Endothelial cell of hepatic sinusoid (primary cell): ENCODE measurements at regions not wholly inside any gene's neighbourhood (a gene's known extent, or its start where the extent isn't known, plus 50 kb on each side); places are given as distances from the start of the nearest gene placed in this dataset.
"Not testable (repeated sequence)": the region's sequence is repeated elsewhere in the genome, so short reads cannot be mapped to it uniquely, and the experiment has no call there.

Experiments
- in situ Hi-C: cut with HindIII; loops from 2 replicates; pipeline ENCODE4 v1.10.0; 2017; ENCODE audit warnings: low sequenced_read_pairs

DNA sequence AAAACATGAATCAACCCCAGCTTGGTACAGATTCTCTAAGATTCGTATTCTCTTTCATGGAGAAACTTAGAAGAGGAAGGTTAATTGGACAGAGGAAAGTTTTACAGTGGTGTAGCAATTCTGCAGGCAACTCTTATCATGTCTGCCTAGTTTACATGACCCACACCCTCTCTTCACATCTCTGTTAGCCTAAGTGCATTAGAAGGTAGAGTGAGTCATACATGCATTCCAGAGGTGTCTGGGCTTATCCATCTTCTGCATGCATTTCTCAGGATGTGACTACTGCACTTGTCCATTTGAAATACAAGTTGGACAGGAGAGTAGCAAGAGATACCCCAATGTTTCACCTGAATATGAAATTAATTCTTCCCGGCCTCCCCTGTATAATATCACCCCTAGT, 578.4 kb upstream of the NCAM2 start:
- in situ Hi-C loops = no loop called here

- in situ Hi-C loops = no loop called here
Observed at GRCh38 chr21:20424943-20425342, 573.3 kb upstream of the NCAM2 start.

DNA sequence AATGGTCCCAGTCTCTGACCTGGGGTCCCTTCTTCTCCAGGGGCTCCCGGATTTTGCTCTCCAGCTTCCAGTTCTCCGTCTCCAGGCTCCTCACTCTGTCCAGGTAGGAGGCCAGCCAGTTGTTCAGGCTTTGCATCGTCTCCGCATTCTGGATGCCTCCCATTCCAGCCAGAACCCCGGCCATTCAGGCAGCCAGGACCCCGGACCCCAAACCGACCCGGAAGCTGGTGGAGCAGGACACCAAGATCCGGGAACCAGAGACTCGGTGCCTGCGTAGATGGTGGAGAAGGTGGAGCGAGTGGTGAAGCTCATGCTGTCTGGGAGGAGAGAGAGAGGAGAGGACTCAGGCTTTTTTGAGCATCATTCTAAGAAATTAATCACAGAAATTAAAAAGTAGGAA, 572.4 kb upstream of the NCAM2 start:
- in situ Hi-C loops = no loop called here

GRCh38 chr21:20440338-20440737, 557.9 kb upstream of the NCAM2 start:
- in situ Hi-C loops = no loop called here

DNA sequence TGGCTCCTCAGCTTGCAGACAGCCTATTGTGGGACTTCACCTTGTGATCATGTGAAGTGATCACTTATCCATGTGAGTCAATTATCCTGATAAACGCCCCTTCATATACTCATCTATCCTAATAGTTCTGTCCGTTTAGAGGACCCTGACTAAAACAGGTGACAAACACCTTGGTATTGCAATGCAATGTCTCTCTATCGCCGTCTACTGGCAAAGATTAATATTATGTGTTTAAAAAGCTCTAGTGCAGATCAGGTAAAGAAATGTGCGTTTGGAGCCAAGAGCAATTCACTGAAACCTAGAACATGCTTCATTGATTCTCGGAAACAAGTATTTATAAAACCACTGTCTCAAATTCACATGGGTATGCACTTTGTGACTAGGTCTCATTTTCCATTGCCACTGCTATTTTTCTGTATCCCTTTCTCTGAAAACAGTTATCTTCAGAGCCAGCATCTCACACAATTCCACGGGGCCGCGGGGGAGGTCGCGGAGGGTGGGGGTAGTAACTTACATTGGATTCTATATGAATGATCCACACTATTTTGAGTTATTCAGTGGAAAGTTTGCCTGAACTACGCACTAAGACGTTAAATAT, 554.6 kb upstream of the NCAM2 start:
- in situ Hi-C loops = no loop called here

DNA sequence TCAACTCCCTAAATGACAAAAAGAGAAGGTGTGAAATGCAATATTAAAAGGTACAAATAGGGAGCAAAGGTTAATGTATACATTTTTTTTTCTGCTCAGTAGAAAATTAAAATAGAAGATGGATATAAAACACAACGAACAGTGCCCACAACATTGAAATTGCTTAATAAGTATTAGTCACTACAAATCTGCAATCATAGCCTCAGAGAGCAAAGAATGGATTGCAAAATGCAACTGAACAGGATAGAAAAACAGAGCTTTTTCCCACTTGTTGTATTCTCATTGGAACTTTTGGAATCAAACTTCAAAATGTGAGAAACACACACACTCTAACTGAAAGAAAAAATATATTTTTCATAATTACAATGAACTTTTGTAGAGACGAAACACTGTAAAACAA, 552.2 kb upstream of the NCAM2 start:
- in situ Hi-C loops = no loop called here

DNA sequence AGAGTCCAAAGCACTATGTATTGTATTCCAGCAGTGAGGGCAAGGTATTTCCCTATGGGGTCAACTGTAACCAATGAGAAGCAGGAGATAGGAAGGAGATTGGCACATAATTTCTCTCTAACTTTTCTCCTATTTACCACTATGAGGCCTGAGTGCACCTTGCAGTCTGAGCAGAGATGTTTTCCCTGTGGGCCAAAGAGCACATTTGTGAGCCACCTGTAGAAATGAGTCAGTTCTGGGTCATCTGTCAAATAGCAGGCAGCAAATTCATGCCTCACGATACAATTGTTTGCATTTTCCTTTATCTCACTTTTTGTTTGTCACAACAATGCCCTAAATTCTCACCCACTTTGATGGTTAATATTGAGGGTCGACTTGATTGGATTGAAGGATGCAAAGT, 547.2 kb upstream of the NCAM2 start:
- in situ Hi-C loops = no loop called here

- in situ Hi-C loops = no loop called here
Observed at GRCh38 chr21:20452935-20453334, 545.3 kb upstream of the NCAM2 start.

GRCh38 chr21:20459838-20460237, 538.4 kb upstream of the NCAM2 start:
- in situ Hi-C loops = no loop called here

DNA sequence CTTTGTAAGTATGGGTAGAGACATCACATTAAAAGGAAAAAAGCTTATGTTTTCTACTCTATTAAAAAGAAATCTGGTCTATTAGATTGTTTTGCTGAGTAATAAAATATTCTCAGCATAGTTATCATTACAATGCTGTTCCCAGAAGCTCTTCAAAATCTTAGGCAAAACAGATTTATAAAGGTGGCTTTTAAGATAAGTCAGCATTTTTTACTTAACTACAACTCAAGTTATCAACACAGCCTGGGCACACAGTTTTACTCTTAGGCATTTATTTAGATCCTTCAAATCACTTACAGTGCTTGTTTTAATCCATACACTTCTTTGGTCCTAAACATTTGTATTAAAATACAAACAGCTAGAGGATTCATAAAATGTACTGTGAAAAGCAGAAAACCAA, 534.8 kb upstream of the NCAM2 start:
- in situ Hi-C loops = no loop called here

DNA sequence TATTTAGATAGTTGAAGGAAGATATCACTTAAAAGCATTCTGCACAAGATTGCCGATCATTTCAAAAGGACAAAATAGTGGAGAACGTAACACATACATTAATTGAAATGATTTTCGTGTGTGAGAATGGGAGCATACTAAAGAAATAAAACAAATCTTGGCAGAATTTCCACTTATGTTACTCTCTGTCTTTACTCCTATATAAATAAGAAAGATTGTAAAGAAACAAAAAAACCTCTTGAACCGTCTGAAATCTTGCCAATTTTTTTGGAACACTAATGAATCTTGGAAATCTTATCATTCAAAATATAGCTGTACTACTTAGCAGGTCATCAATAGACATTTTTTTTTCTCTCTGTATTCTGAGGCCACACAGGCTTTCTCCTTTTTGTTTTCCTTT, 528.8 kb upstream of the NCAM2 start:
- in situ Hi-C loops = no loop called here

DNA sequence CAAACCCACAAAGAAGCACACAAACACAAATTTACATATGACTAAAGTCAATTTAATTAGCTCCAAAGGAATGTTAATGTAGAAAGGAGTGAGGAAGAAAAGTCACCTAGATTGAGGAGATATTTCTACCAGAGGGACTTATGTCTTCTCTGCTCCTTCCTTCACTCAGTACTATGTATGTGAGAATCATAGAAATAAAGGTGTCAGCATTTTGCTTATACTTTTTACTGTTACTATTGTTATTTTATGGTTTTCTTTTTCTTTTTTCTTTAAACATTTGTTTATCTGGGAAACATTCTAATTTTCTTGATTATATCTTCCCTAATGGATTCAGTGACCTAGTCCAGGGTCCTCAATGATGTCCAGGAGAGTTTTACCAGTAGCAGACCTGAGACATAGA, 511.9 kb upstream of the NCAM2 start:
- in situ Hi-C loops = no loop called here

DNA sequence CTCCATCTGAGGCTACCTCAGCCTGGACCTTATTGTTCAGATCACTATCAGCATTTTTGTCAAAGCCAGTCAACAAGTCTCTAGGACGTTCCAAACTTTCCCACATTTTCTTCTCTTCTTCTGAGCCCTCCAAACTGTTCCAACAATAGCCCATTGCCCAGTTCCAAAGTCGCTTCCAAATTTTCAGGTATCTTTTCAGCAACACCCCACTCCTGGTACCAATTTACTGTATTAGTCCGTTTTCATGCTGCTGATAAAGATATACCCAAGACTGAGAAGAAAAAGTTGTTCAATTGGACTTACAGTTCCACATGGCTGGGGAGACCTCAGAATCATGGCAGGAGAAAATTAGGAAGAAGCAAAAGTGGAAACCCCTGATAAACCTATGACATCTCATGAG, 495.3 kb upstream of the NCAM2 start:
- in situ Hi-C loops = not testable (repeated sequence)

GRCh38 chr21:20507783-20508182, 490.4 kb upstream of the NCAM2 start:
- in situ Hi-C loops = no loop called here

DNA sequence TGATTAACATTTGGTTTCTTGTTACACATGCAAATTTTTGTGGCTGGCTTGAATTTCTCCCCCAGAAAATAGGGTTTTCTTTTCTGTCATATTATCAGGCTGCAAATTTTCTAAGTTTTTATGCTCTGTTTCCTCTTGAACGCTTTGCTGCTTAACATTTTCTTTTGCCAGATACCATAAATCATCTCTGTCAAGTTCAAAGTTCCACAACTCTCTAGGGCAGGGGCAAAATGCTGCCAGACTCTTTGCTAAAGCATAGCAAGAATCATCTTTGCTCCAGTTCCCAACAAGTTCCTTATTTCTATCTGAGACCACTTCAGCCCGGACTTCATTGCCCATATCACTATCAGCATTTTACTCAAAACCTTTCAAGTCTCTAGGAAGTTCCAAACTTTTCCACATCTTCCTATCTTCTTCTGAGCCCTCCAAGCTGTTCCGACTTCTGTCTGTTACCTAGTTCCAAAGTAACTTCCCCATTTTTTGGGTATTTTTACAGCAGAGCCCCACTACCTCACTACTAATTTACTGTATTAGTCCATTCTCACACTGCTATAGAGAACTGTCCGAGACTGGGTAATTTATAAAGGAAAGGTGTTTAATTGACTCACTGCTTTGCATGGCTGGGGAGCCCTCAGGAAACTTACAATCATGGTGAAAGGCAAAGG, 486.9 kb upstream of the NCAM2 start:
- in situ Hi-C loops = no loop called here

DNA sequence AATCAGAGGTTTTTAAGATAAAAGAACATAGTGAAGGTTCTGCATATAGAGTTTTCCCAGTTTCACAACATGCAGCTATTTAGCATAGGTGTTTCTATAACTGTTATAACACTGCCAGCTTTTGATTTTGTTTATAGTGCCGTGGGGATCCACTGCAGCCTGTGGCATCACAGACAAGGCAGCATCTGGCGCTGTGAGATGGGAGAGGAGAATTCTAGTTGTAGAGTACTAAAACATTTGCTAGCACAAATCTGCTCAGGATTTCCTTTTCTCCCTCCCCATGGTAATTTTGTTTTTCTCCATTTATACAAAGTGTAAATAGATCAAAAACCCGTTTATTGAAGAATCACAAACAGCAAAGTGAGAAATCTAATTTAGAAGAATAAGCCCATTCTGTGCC, 482.8 kb upstream of the NCAM2 start:
- in situ Hi-C loops = no loop called here

DNA sequence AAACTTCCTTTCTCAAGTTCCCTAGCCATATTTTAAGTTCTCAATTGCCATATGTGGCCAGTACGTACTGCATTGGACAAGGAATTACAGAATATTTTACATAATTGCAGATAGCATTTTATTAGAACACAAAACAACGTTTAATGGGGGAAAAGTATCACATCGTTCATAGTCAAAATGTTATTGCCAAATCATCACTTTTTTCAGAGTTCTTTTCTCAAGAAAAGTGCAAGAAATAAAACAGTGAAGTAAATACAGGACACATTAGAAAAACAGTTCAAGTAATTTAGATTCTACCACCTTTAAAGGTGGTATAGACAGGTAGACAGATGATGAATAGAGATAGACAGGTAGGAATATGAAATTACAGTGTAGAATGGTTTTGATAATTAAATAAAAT, 479.1 kb upstream of the NCAM2 start:
- in situ Hi-C loops = no loop called here

DNA sequence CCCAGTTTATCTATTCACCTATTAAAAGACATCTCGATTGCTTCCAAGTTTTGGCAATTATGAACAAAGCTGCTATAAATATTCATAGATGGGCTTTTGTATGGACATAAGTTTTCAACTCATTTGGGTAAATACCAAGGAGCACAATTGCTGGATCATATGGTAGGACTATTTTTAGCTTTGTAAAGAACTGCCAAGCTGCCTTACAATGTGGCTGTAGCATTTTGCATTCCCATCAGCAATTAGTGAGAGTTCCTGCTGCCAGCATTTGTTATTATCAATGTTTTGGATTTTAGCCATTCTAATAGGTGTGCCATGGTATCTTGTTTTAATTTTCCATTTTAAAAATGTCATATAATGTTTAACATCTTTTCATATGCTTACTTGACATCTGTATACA, 475.6 kb upstream of the NCAM2 start:
- in situ Hi-C loops = no loop called here

GRCh38 chr21:20523191-20523590, 475.0 kb upstream of the NCAM2 start:
- in situ Hi-C loops = no loop called here

- in situ Hi-C loops = no loop called here
Observed at GRCh38 chr21:20527731-20528460, 470.3 kb upstream of the NCAM2 start.

DNA sequence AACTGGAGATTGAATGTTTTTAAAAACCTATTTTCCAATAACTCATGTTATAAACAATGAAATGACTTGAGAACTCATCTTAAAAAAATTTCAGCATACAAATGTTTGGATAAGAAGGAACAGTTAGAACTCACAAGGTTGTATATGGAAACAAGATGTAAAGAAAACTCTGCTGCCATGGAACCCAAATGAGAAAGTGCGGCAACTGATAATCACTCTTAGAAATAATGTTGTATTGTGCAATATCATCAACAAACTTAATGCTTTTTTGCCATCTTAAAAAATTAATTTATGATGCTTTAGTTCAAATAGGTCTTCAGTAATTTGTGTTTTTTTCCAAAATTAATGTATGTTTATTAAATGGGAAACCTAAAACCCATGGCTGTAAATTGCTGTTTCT, 461.1 kb upstream of the NCAM2 start:
- in situ Hi-C loops = no loop called here

- in situ Hi-C loops = no loop called here
Observed at GRCh38 chr21:20538039-20538658, 460.1 kb upstream of the NCAM2 start.
